Endothelial cell of umbilical vein (primary cell): ENCODE measurements at regions not wholly inside any gene's neighbourhood (a gene's known extent, or its start where the extent isn't known, plus 50 kb on each side); places are given as distances from the start of the nearest gene placed in this dataset.

Source experiments
- BruUV-seq: library from RNA; stranded (reverse); fragments of 400-500 nt; replicated peaks from 2 replicates; lab custom pipeline; 2021; lab: Mats Ljungman, UMichigan
- CTCF ChIA-PET: fragments of 300-600, 350-600 bp; sonication (Branson Sonifier 250); formaldehyde crosslinking; loops from one replicate; lab custom pipeline; 2021; ENCODE audit warnings: antibody characterized with exemption, inconsistent platforms; lab: Charles Lee
- POLR2A ChIA-PET: fragments of 300-600, 350-600 bp; sonication (Branson Sonifier 250); formaldehyde crosslinking; loops from one replicate; lab custom pipeline; 2021; ENCODE audit warnings: antibody characterized with exemption, inconsistent platforms; lab: Charles Lee
- DNase-seq: peaks from one replicate; pipeline ENCODE4 v3.0.0-alpha.2; 2011; ENCODE audit warnings: low read depth, low spot score
- FAIRE-seq: peaks from 2 replicates; lab custom pipeline; 2011; peaks lifted over from hg19 to GRCh38; lab: Jason Lieb, UNC
- H2AFZ ChIP-seq: 2 replicates; pipeline ENCODE4 v1.6.0; 2012; ENCODE audit warnings: low read depth, low read length, control low read depth, inconsistent platforms
- H3K27ac ChIP-seq: 2 replicates; pipeline ENCODE4 v1.5.1; 2011; ENCODE audit warnings: low read depth, mild to moderate bottlenecking, control low read depth, low read length, moderate library complexity; ENCODE audit not compliant: insufficient read depth
- H3K27me3 ChIP-seq, 2 experiments: 2 replicates each; pipeline versions ENCODE4 v1.6.0 to v1.6.1; 2011; ENCODE audit warnings: low read length in 2 of 2, mixed read lengths in 1 of 2; ENCODE audit not compliant: control insufficient read depth in 2 of 2, insufficient read depth in 2 of 2
- H3K36me3 ChIP-seq, 2 experiments: 2 replicates in 1 of 2; 3 replicates in 1 of 2; pipeline ENCODE4 v1.5.1; 2011; ENCODE audit warnings: low read length in 2 of 2, mild to moderate bottlenecking in 1 of 2, moderate library complexity in 1 of 2; ENCODE audit not compliant: control insufficient read depth in 2 of 2, insufficient read depth in 2 of 2; ENCODE audit errors: extremely low read depth in 1 of 2
- H3K4me1 ChIP-seq: 3 replicates; pipeline ENCODE4 v1.5.1; 2011; ENCODE audit warnings: mild to moderate bottlenecking, low read length; ENCODE audit not compliant: control insufficient read depth, insufficient read depth; ENCODE audit errors: extremely low read depth
- H3K4me2 ChIP-seq: 2 replicates; pipeline ENCODE4 v1.6.1; 2011; ENCODE audit warnings: low read length, control low read depth, mixed read lengths; ENCODE audit not compliant: insufficient read depth
- H3K4me3 ChIP-seq, 3 experiments: fragments of 200-600 bp in 1 of 3; sonication (generic), shearing (Covaris generic) in 1 of 3; replicated peaks in 1 of 3; 2 replicates each; pipeline ENCODE4 v1.5.1; 2011 to 2016; ENCODE audit warnings: control low read depth in 3 of 3, low read length in 3 of 3, mild to moderate bottlenecking in 2 of 3, inconsistent platforms in 1 of 3, low read depth in 1 of 3, moderate library complexity in 1 of 3; ENCODE audit not compliant: insufficient read depth in 1 of 3
- H3K79me2 ChIP-seq: 2 replicates; pipeline ENCODE4 v1.6.0; 2012; ENCODE audit warnings: low read length, inconsistent platforms; ENCODE audit not compliant: control insufficient read depth, insufficient read depth
- H3K9ac ChIP-seq: replicated peaks from 2 replicates; pipeline ENCODE3; 2011; ENCODE audit warnings: low read length, control low read depth; ENCODE audit not compliant: insufficient read depth; ENCODE audit errors: extremely low read depth
- H3K9me1 ChIP-seq: replicated peaks from 3 replicates; pipeline ENCODE4 v1.6.0; 2011; ENCODE audit warnings: mild to moderate bottlenecking, low read length; ENCODE audit not compliant: control insufficient read depth, insufficient read depth; ENCODE audit errors: extremely low read depth
- H3K9me3 ChIP-seq: replicated peaks from 2 replicates; pipeline ENCODE4 v1.5.1; 2012; ENCODE audit warnings: low read length, inconsistent platforms; ENCODE audit not compliant: control insufficient read depth, insufficient read depth
- H4K20me1 ChIP-seq: replicated peaks from 2 replicates; pipeline ENCODE3; 2011; ENCODE audit warnings: mild to moderate bottlenecking, low read length; ENCODE audit not compliant: control insufficient read depth, insufficient read depth; ENCODE audit errors: extremely low read depth
- CTCF ChIP-seq, 2 donors: IDR thresholded peaks; 1 replicate in 1 of 2; 2 replicates in 1 of 2; pipeline ENCODE4 v1.5.1; 2011; ENCODE audit warnings: low read length in 2 of 2, mild to moderate bottlenecking in 2 of 2, moderate library complexity in 2 of 2, control low read depth in 1 of 2, inconsistent platforms in 1 of 2, low read depth in 1 of 2; ENCODE audit not compliant: insufficient read depth in 1 of 2; ENCODE audit errors: extremely low read depth in 1 of 2
- EZH2 ChIP-seq: IDR thresholded peaks from 2 replicates; pipeline ENCODE4 v1.6.1; 2012; ENCODE audit warnings: borderline replicate concordance, low read depth, mild to moderate bottlenecking, moderate library complexity, low read length, inconsistent platforms; ENCODE audit not compliant: severe bottlenecking
- FOS ChIP-seq: IDR thresholded peaks from 2 replicates; pipeline ENCODE4 v1.6.1; 2011; ENCODE audit warnings: mild to moderate bottlenecking, low read length, moderate library complexity, borderline replicate concordance; ENCODE audit not compliant: insufficient read depth
- GATA2 ChIP-seq: IDR thresholded peaks from 2 replicates; pipeline ENCODE4 v1.7.0; 2011; ENCODE audit warnings: low read depth, mild to moderate bottlenecking, moderate library complexity, mixed read lengths, low read length; ENCODE audit not compliant: insufficient read length, insufficient read depth
- JUN ChIP-seq: IDR thresholded peaks from 2 replicates; pipeline ENCODE4 v1.6.1; 2011; ENCODE audit warnings: borderline replicate concordance, low read depth; ENCODE audit not compliant: insufficient read length, insufficient read depth
- MAX ChIP-seq: IDR thresholded peaks from 2 replicates; pipeline ENCODE4 v1.6.1; 2011; ENCODE audit not compliant: insufficient read depth, insufficient read length
- MYC ChIP-seq: IDR thresholded peaks from one replicate; pipeline ENCODE4 v1.6.1; 2011; ENCODE audit warnings: mild to moderate bottlenecking, low read depth, low read length
- POLR2A ChIP-seq: IDR thresholded peaks from 2 replicates; pipeline ENCODE4 v1.6.1; 2012; ENCODE audit warnings: low read depth, mild to moderate bottlenecking, control low read depth, low read length
- POLR2AphosphoS5 ChIP-seq: IDR thresholded peaks from 2 replicates; pipeline ENCODE4 v1.6.1; 2012; ENCODE audit warnings: low read depth, mild to moderate bottlenecking, control low read depth, low read length, moderate library complexity; ENCODE audit not compliant: insufficient read depth
- dilution Hi-C: fragments of 300-500 bp; cut with MboI; formaldehyde crosslinking; loops from one replicate; pipeline ENCODE4 v1.15.0; 2019; ENCODE audit warnings: low sequenced_read_pairs; ENCODE audit not compliant: extremely low pct_ligation_motif_present
- intact Hi-C: fragments of 100-400 bp; cut with micrococcal nuclease; formaldehyde crosslinking; loops from one replicate; pipeline ENCODE4 v1.10.0; 2022

GRCh38 chr1:30365596-30365995, 357.8 kb downstream of the MATN1 start:
- ChIA-PET POLR2A (no interaction called here), CTCF (interaction anchor here (4.2 kb wide), 1 partner anchor 15 kb away, joined by 25 read pairs; no protein-coding TSS in a partner anchor)
- H3K79me2 ChIP-seq: no peaks in the 10 kb centered on the region
- no peak overlapping the region for H2AFZ ChIP-seq
- H3K9me1 ChIP-seq: no peaks in the 10 kb centered on the region
- intact Hi-C loops (no loop called here), dilution Hi-C loops (no loop called here)
- FAIRE-seq (no peak), DNase-seq (no peak)
- H3K27me3 ChIP-seq: no peaks in the 10 kb centered on the region
- TF ChIP-seq POLR2A (no peak), JUN (no peak), POLR2AphosphoS5 (no peak), FOS (no peak), MAX (no peak), CTCF (IDR thresholded peaks at IDR 0.05; ENCODE audit: extremely low read depth in 1 of 2, insufficient read depth in 1 of 2, low read depth in 1 of 2, low read length in 2 of 2) (no peak), MYC (no peak), GATA2 (no peak), EZH2 (no peak)
- no TSS peak for BruUV-seq
- H3K36me3 ChIP-seq: no peaks in the 10 kb centered on the region
- no peak overlapping the region for H3K4me2 ChIP-seq
- no peaks in the 10 kb centered on the region for H4K20me1 ChIP-seq
- no peak overlapping the region for H3K27ac ChIP-seq
- no peaks in the 10 kb centered on the region for H3K9me3 ChIP-seq
- no peaks in the 10 kb centered on the region for H3K4me1 ChIP-seq
- no peak overlapping the region for H3K9ac ChIP-seq
- no peak overlapping the region for H3K4me3 ChIP-seq
